ENCODE measurements at regions not wholly inside any gene's neighbourhood (a gene's known extent, or its start where the extent isn't known, plus 50 kb on each side); places are given as distances from the start of the nearest gene placed in this dataset.

DNA sequence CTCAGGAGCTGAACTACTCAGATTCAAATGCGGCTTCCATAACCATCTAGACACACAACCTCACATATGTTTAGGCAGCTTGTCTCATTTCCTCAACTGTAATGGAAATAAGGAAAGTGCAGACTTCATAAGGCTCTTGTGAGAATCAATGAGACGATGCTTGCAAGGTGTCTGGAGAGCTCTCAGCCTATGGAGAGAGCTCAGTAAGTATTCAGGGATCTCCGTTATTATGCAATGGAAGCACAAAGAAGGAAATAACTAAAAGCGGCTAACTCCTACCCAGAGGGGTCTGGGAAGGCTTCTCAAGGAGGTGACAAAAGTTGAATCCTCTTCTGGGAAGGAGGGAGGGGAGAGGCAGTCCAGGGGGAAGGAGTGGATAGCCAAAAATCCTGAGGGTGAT is 50.1 kb upstream of the LIPC start:
- ChIA-PET SMC1A (ENCODE audit: uncharacterized antibody, unreplicated experiment) (interaction anchor here (0.7 to 1.3 kb wide), 4 partner anchors 23 to 389 kb away, joined by 3 read pairs; partner anchors contain the start of gene MINDY2), POLR2A (no interaction called here), CTCF (interaction anchor here (1.0 to 2.1 kb wide), 2 partner anchors 15 to 103 kb away, joined by 3 to 5 read pairs; no protein-coding TSS in a partner anchor), RAD21 (ENCODE audit: unreplicated experiment) (interaction anchor here (2.5 kb wide), 1 partner anchor 13 kb away, joined by 7 read pairs; no protein-coding TSS in a partner anchor)
- DNase-seq (ENCODE audit: low read depth, low spot score) (no peak), ATAC-seq (no peak), FAIRE-seq (no peak)
- 74% methylated on average over 4 of the region's 4 CpGs for WGBS (ENCODE audit: insufficient coverage, insufficient replicate concordance, low lambda C conversion rate, missing lambda C conversion rate)
- TF ChIP-seq CHD4 (IDR thresholded peaks at IDR 0.05), result no peak
- TF ChIP-seq NR2C2 (IDR thresholded peaks at IDR 0.05; ENCODE audit: borderline replicate concordance, control insufficient read depth, insufficient read length, low read depth), result no peak
- TF ChIP-seq CHD2 (IDR thresholded peaks at IDR 0.05; ENCODE audit: borderline replicate concordance, low read depth, low read length), result no peak
- TF ChIP-seq IKZF1 (conservative IDR thresholded peaks at IDR 0.05), result no peak
- TF ChIP-seq, protein P1, sequence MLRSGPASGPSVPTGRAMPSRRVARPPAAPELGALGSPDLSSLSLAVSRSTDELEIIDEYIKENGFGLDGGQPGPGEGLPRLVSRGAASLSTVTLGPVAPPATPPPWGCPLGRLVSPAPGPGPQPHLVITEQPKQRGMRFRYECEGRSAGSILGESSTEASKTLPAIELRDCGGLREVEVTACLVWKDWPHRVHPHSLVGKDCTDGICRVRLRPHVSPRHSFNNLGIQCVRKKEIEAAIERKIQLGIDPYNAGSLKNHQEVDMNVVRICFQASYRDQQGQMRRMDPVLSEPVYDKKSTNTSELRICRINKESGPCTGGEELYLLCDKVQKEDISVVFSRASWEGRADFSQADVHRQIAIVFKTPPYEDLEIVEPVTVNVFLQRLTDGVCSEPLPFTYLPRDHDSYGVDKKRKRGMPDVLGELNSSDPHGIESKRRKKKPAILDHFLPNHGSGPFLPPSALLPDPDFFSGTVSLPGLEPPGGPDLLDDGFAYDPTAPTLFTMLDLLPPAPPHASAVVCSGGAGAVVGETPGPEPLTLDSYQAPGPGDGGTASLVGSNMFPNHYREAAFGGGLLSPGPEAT (IDR thresholded peaks at IDR 0.05; ENCODE audit: low read depth), result no peak
- TF ChIP-seq, protein P2, sequence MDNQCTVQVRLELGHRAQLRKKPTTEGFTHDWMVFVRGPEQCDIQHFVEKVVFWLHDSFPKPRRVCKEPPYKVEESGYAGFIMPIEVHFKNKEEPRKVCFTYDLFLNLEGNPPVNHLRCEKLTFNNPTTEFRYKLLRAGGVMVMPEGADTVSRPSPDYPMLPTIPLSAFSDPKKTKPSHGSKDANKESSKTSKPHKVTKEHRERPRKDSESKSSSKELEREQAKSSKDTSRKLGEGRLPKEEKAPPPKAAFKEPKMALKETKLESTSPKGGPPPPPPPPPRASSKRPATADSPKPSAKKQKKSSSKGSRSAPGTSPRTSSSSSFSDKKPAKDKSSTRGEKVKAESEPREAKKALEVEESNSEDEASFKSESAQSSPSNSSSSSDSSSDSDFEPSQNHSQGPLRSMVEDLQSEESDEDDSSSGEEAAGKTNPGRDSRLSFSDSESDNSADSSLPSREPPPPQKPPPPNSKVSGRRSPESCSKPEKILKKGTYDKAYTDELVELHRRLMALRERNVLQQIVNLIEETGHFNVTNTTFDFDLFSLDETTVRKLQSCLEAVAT (IDR thresholded peaks at IDR 0.05), result no peak
- no peak for TF ChIP-seq SIX5 (IDR thresholded peaks at IDR 0.05; ENCODE audit: low read depth, low read length, severe bottlenecking)
- TF ChIP-seq TCF12 (IDR thresholded peaks at IDR 0.05; ENCODE audit: low read depth, low read length), result no peak
- TF ChIP-seq, protein P3, sequence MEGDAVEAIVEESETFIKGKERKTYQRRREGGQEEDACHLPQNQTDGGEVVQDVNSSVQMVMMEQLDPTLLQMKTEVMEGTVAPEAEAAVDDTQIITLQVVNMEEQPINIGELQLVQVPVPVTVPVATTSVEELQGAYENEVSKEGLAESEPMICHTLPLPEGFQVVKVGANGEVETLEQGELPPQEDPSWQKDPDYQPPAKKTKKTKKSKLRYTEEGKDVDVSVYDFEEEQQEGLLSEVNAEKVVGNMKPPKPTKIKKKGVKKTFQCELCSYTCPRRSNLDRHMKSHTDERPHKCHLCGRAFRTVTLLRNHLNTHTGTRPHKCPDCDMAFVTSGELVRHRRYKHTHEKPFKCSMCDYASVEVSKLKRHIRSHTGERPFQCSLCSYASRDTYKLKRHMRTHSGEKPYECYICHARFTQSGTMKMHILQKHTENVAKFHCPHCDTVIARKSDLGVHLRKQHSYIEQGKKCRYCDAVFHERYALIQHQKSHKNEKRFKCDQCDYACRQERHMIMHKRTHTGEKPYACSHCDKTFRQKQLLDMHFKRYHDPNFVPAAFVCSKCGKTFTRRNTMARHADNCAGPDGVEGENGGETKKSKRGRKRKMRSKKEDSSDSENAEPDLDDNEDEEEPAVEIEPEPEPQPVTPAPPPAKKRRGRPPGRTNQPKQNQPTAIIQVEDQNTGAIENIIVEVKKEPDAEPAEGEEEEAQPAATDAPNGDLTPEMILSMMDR (IDR thresholded peaks at IDR 0.05 in 2 of 3, conservative IDR thresholded peaks at IDR 0.05 in 1 of 3; ENCODE audit: control insufficient read depth in 2 of 3, extremely low read depth in 1 of 3, insufficient read depth in 1 of 3, low read depth in 3 of 3, low read length in 3 of 3), result no peak
- TF ChIP-seq, protein P4, sequence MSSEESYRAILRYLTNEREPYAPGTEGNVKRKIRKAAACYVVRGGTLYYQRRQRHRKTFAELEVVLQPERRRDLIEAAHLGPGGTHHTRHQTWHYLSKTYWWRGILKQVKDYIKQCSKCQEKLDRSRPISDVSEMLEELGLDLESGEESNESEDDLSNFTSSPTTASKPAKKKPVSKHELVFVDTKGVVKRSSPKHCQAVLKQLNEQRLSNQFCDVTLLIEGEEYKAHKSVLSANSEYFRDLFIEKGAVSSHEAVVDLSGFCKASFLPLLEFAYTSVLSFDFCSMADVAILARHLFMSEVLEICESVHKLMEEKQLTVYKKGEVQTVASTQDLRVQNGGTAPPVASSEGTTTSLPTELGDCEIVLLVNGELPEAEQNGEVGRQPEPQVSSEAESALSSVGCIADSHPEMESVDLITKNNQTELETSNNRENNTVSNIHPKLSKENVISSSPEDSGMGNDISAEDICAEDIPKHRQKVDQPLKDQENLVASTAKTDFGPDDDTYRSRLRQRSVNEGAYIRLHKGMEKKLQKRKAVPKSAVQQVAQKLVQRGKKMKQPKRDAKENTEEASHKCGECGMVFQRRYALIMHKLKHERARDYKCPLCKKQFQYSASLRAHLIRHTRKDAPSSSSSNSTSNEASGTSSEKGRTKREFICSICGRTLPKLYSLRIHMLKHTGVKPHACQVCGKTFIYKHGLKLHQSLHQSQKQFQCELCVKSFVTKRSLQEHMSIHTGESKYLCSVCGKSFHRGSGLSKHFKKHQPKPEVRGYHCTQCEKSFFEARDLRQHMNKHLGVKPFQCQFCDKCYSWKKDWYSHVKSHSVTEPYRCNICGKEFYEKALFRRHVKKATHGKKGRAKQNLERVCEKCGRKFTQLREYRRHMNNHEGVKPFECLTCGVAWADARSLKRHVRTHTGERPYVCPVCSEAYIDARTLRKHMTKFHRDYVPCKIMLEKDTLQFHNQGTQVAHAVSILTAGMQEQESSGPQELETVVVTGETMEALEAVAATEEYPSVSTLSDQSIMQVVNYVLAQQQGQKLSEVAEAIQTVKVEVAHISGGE (CRISPR knock-in tag; IDR thresholded peaks at IDR 0.05), result no peak
- TF ChIP-seq ZBED1 (IDR thresholded peaks at IDR 0.05; ENCODE audit: borderline replicate concordance), result no peak
- BruUV-seq (replicated peaks), result no TSS peak
- Histone ChIP-seq H3K36me3 (ENCODE audit: control insufficient read depth in 2 of 2, insufficient read depth in 2 of 2, low read length in 1 of 2) (no peaks in the 10 kb centered on the region), H3K4me2 (ENCODE audit: control insufficient read depth, insufficient read depth) (no peak overlapping the region), H4K20me1 (ENCODE audit: control insufficient read depth, insufficient read depth) (no peaks in the 10 kb centered on the region), H3K27me3 (replicated peaks in 1 of 2; ENCODE audit: control insufficient read depth in 2 of 2, insufficient read depth in 2 of 2, low read length in 1 of 2) (no peaks in the 10 kb centered on the region), H3K27ac (ENCODE audit: control insufficient read depth, insufficient read depth) (no peak overlapping the region), H3K79me2 (ENCODE audit: control insufficient read depth, insufficient read depth, low read length) (no peaks in the 10 kb centered on the region), H3K9ac (ENCODE audit: control insufficient read depth, insufficient read depth, low read length) (no peak overlapping the region), H3K9me3 (replicated peaks; ENCODE audit: control insufficient read depth, insufficient read depth, low read length) (peaks cover 3% of the 10 kb centered on the region), H2AFZ (ENCODE audit: control insufficient read depth, low read depth, low read length) (no peak overlapping the region), H3K4me1 (ENCODE audit: control insufficient read depth, insufficient read depth, low read length) (no peaks in the 10 kb centered on the region), H3K4me3 (no peak overlapping the region)
- in situ Hi-C loops (cut with MboI), result no loop called here
- intact Hi-C loops (cut with micrococcal nuclease; ENCODE audit: unreplicated experiment), result no loop called here
